ENCODE measurements at regions not wholly inside any gene's neighbourhood (a gene's known extent, or its start where the extent isn't known, plus 50 kb on each side); places are given as distances from the start of the nearest gene placed in this dataset.

DNA sequence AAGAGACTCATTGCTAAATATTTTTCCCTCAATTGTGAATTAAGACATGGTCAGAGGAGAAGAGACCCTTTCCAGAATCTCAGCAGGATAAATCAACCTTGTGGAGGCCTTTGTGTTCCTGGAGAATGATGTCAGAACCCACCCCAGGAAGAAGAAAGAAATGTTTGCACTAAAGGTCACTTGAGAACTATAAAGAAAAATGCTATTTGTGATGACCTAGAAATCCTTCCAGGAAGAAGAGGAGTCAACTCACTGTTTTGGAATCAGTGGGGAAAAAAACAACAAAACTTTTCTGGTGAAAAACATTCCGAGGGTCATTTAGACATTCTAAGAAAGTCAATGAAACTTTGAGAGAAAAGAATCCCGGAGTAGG is 129.1 kb upstream of the ANKRD1 start:
- no peak overlapping the region for H3K9ac ChIP-seq (ENCODE audit: control insufficient read depth, extremely low read depth, insufficient read depth, low read length)
- no peak for DNase-seq (ENCODE audit: low read depth, low spot score)
- no peak overlapping the region for H3K4me2 ChIP-seq (ENCODE audit: control insufficient read depth, extremely low read depth, insufficient read depth, low read depth, low read length)
- H4K20me1 ChIP-seq (ENCODE audit: control insufficient read depth, extremely low read depth, insufficient read depth, low read length): no peaks in the 10 kb centered on the region
- H3K9me1 ChIP-seq (ENCODE audit: control insufficient read depth, extremely low read depth, insufficient read depth, low read length): no peaks in the 10 kb centered on the region
- no peak overlapping the region for H2AFZ ChIP-seq (ENCODE audit: control insufficient read depth, low read length)
- dilution Hi-C loops (cut with MboI; ENCODE audit: extremely low pct_ligation_motif_present, low sequenced_read_pairs): no loop called here
- H3K4me1 ChIP-seq (ENCODE audit: control insufficient read depth, extremely low read depth, insufficient read depth, low read length): no peaks in the 10 kb centered on the region
- H3K79me2 ChIP-seq (ENCODE audit: control insufficient read depth, insufficient read depth, low read length): no peaks in the 10 kb centered on the region
- no peak overlapping the region for H3K27ac ChIP-seq (ENCODE audit: control insufficient read depth, insufficient read depth, low read length)
- no peak for FAIRE-seq
- no peaks in the 10 kb centered on the region for H3K36me3 ChIP-seq (ENCODE audit: control insufficient read depth in 2 of 2, extremely low read depth in 1 of 2, insufficient read depth in 2 of 2, low read length in 2 of 2)
- TF ChIP-seq, protein P1, sequence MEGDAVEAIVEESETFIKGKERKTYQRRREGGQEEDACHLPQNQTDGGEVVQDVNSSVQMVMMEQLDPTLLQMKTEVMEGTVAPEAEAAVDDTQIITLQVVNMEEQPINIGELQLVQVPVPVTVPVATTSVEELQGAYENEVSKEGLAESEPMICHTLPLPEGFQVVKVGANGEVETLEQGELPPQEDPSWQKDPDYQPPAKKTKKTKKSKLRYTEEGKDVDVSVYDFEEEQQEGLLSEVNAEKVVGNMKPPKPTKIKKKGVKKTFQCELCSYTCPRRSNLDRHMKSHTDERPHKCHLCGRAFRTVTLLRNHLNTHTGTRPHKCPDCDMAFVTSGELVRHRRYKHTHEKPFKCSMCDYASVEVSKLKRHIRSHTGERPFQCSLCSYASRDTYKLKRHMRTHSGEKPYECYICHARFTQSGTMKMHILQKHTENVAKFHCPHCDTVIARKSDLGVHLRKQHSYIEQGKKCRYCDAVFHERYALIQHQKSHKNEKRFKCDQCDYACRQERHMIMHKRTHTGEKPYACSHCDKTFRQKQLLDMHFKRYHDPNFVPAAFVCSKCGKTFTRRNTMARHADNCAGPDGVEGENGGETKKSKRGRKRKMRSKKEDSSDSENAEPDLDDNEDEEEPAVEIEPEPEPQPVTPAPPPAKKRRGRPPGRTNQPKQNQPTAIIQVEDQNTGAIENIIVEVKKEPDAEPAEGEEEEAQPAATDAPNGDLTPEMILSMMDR (optimal IDR thresholded peaks at IDR 0.05 in 1 of 3, IDR thresholded peaks at IDR 0.05 in 1 of 3, conservative IDR thresholded peaks at IDR 0.05 in 1 of 3; ENCODE audit: extremely low read depth in 1 of 3, insufficient read depth in 2 of 3, low read length in 3 of 3): no peak
- no peak for TF ChIP-seq EZH2 (IDR thresholded peaks at IDR 0.05; ENCODE audit: low read length)
- H3K27me3 ChIP-seq (ENCODE audit: control insufficient read depth, extremely low read depth, insufficient read depth, low read length): peaks cover 14% of the 10 kb centered on the region
- H3K9me3 ChIP-seq (ENCODE audit: control insufficient read depth, low read depth, low read length): no peaks in the 10 kb centered on the region
- H3K4me3 ChIP-seq (ENCODE audit: control insufficient read depth in 2 of 3, extremely low read depth in 1 of 3, insufficient read depth in 2 of 3, low read depth in 1 of 3, low read length in 3 of 3): no peak overlapping the region

DNA sequence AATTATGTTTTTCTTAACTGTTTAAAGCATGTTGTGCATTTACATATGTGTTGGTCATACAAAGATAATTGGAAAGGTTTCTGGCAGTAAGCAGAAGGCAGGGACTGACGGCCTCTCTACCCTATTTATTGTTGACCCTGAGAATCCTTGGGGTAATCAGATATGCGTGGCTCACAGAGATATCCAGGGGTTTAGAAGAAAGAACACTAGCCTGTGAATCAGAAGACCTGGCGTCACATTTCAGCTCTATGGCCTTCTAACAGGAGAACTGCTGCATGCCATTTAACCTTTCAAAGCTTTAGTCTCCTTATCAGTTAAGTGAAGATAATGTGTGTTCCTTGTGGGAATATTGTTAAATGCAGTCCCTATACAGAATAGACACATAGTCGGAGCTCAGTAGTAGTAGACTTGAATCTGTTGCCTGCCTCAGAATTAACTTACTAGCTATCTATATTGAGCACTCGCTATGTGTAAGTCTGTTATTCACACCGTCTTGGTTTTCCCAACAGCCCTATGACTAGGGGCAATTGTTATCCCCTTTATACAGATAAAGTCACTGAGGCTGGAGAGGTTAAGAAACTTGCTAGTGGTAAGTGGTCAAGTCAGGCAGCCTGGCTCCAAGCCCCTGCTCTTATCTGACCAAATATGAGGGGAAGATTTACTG is 129.6 kb upstream of the ANKRD1 start:
- Histone ChIP-seq H3K4me2 (ENCODE audit: control insufficient read depth, extremely low read depth, insufficient read depth, low read depth, low read length) (no peak overlapping the region), H3K79me2 (ENCODE audit: control insufficient read depth, insufficient read depth, low read length) (no peaks in the 10 kb centered on the region), H3K27me3 (ENCODE audit: control insufficient read depth, extremely low read depth, insufficient read depth, low read length) (peaks cover 14% of the 10 kb centered on the region), H2AFZ (ENCODE audit: control insufficient read depth, low read length) (no peak overlapping the region), H3K9ac (ENCODE audit: control insufficient read depth, extremely low read depth, insufficient read depth, low read length) (no peak overlapping the region), H3K4me1 (ENCODE audit: control insufficient read depth, extremely low read depth, insufficient read depth, low read length) (no peaks in the 10 kb centered on the region), H4K20me1 (ENCODE audit: control insufficient read depth, extremely low read depth, insufficient read depth, low read length) (no peaks in the 10 kb centered on the region), H3K9me1 (ENCODE audit: control insufficient read depth, extremely low read depth, insufficient read depth, low read length) (no peaks in the 10 kb centered on the region), H3K36me3 (ENCODE audit: control insufficient read depth in 2 of 2, extremely low read depth in 1 of 2, insufficient read depth in 2 of 2, low read length in 2 of 2) (no peaks in the 10 kb centered on the region), H3K9me3 (ENCODE audit: control insufficient read depth, low read depth, low read length) (no peaks in the 10 kb centered on the region), H3K4me3 (ENCODE audit: control insufficient read depth in 2 of 3, extremely low read depth in 1 of 3, insufficient read depth in 2 of 3, low read depth in 1 of 3, low read length in 3 of 3) (no peak overlapping the region), H3K27ac (ENCODE audit: control insufficient read depth, insufficient read depth, low read length) (no peak overlapping the region)
- no peak for FAIRE-seq
- DNase-seq (ENCODE audit: low read depth, low spot score): no peak
- dilution Hi-C loops (cut with MboI; ENCODE audit: extremely low pct_ligation_motif_present, low sequenced_read_pairs): no loop called here
- TF ChIP-seq EZH2 (IDR thresholded peaks at IDR 0.05; ENCODE audit: low read length): no peak
- TF ChIP-seq, protein P1 (optimal IDR thresholded peaks at IDR 0.05 in 1 of 3, IDR thresholded peaks at IDR 0.05 in 1 of 3, conservative IDR thresholded peaks at IDR 0.05 in 1 of 3; ENCODE audit: extremely low read depth in 1 of 3, insufficient read depth in 2 of 3, low read length in 3 of 3): no peak

Measured in keratinocyte (primary cell).